Activated CD8-positive, alpha-beta memory T cell treated with anti-CD3 and anti-CD28 coated beads for 36 hours (primary cell): ENCODE measurements at regions not wholly inside any gene's neighbourhood (a gene's known extent, or its start where the extent isn't known, plus 50 kb on each side); places are given as distances from the start of the nearest gene placed in this dataset.

Source experiments
- CTCF ChIA-PET: fragments of 350-600 bp; sonication (Branson Sonifier 250); formaldehyde crosslinking; loops from one replicate; lab custom pipeline; 2021; ENCODE audit warnings: antibody characterized with exemption; lab: Charles Lee
- POLR2A ChIA-PET: fragments of 350-600 bp; sonication (Branson Sonifier 250); formaldehyde crosslinking; loops from one replicate; lab custom pipeline; 2021; ENCODE audit warnings: antibody characterized with exemption; lab: Charles Lee

- ChIA-PET CTCF (interaction anchor here (1.3 kb wide), 1 partner anchor 11 kb away, joined by 3 read pairs; no protein-coding TSS in a partner anchor), POLR2A (no interaction called here)
These were observed 287.9 kb upstream of the FMN2 start for GRCh38 chr1:239803781-239804180.

- ChIA-PET CTCF (interaction anchor here (1.3 kb wide), 1 partner anchor 10 kb away, joined by 3 read pairs; no protein-coding TSS in a partner anchor), POLR2A (no interaction called here)
These were observed 287.4 kb upstream of the FMN2 start for GRCh38 chr1:239804266-239804665.

- ChIA-PET CTCF (no interaction called here), POLR2A (no interaction called here)
These were observed 286.6 kb upstream of the FMN2 start for GRCh38 chr1:239805042-239805441.

- ChIA-PET POLR2A (no interaction called here), CTCF (no interaction called here)
These were observed 285.6 kb upstream of the FMN2 start for GRCh38 chr1:239805851-239806772.

GRCh38 chr1:239806897-239807296, 284.8 kb upstream of the FMN2 start:
- ChIA-PET POLR2A (no interaction called here), CTCF (no interaction called here)

- ChIA-PET POLR2A (no interaction called here), CTCF (no interaction called here)
These were observed 284.3 kb upstream of the FMN2 start for GRCh38 chr1:239807361-239807760.

- ChIA-PET POLR2A (no interaction called here), CTCF (interaction anchor here (1.3 kb wide), 1 partner anchor 9 kb away, joined by 3 read pairs; no protein-coding TSS in a partner anchor)
These were observed 281.6 kb upstream of the FMN2 start for GRCh38 chr1:239810061-239810481.

GRCh38 chr1:239811211-239811885, 280.3 kb upstream of the FMN2 start:
- ChIA-PET CTCF (no interaction called here), POLR2A (no interaction called here)

- ChIA-PET POLR2A (no interaction called here), CTCF (no interaction called here)
These were observed 279.1 kb upstream of the FMN2 start for GRCh38 chr1:239812580-239812979.

GRCh38 chr1:239814306-239814881, 277.3 kb upstream of the FMN2 start:
- CTCF ChIA-PET: interaction anchor here (1.3 kb wide), 1 partner anchor 11 kb away, joined by 3 read pairs; no protein-coding TSS in a partner anchor

GRCh38 chr1:239815074-239815473, 276.6 kb upstream of the FMN2 start:
- CTCF ChIA-PET: interaction anchor here (1.3 kb wide), 1 partner anchor 12 kb away, joined by 3 read pairs; no protein-coding TSS in a partner anchor
- POLR2A ChIA-PET: interaction anchor here (0.5 to 0.6 kb wide), 2 partner anchors 91 to 95 kb away, joined by 3 to 4 read pairs; no protein-coding TSS in a partner anchor

More at GRCh38 chr1:239814306-239814881, 277.3 kb upstream of the FMN2 start:
- POLR2A ChIA-PET: interaction anchor here (0.5 to 1.2 kb wide), 2 partner anchors 90 to 94 kb away, joined by 4 read pairs; no protein-coding TSS in a partner anchor

GRCh38 chr1:239816081-239816782, 275.5 kb upstream of the FMN2 start:
- ChIA-PET POLR2A (no interaction called here), CTCF (interaction anchor here (0.7 to 1.5 kb wide), 3 partner anchors 16 to 1205 kb away, joined by 3 to 8 read pairs (median 4); no protein-coding TSS in a partner anchor)

GRCh38 chr1:239817276-239817675, 274.4 kb upstream of the FMN2 start:
- POLR2A ChIA-PET: no interaction called here
- CTCF ChIA-PET: interaction anchor here (0.7 to 1.5 kb wide), 2 partner anchors 81 to 1206 kb away, joined by 3 to 4 read pairs; no protein-coding TSS in a partner anchor

- ChIA-PET POLR2A (no interaction called here), CTCF (interaction anchor here (1.5 kb wide), 1 partner anchor 80 kb away, joined by 4 read pairs; no protein-coding TSS in a partner anchor)
These were observed 273.9 kb upstream of the FMN2 start for GRCh38 chr1:239817801-239818200.

- ChIA-PET CTCF (no interaction called here), POLR2A (no interaction called here)
These were observed 272.6 kb upstream of the FMN2 start for GRCh38 chr1:239819096-239819495.

GRCh38 chr1:239819756-239820250, 271.9 kb upstream of the FMN2 start:
- CTCF ChIA-PET: no interaction called here
- POLR2A ChIA-PET: no interaction called here

GRCh38 chr1:239823852-239824251, 267.8 kb upstream of the FMN2 start:
- CTCF ChIA-PET: no interaction called here

GRCh38 chr1:239826211-239826610, 265.5 kb upstream of the FMN2 start:
- ChIA-PET POLR2A (no interaction called here), CTCF (no interaction called here)

More at GRCh38 chr1:239823852-239824251, 267.8 kb upstream of the FMN2 start:
- POLR2A ChIA-PET: no interaction called here

GRCh38 chr1:239826736-239827135, 264.9 kb upstream of the FMN2 start:
- ChIA-PET CTCF (no interaction called here), POLR2A (no interaction called here)
